ENCODE measurements at regions not wholly inside any gene's neighbourhood (a gene's known extent, or its start where the extent isn't known, plus 50 kb on each side); places are given as distances from the start of the nearest gene placed in this dataset.

- no peak overlapping the region for H3K27ac ChIP-seq
- H3K4me1 ChIP-seq = peaks cover 0 to 3% (median 0%) of the 10 kb centered on the region in 3 donors
- H3K4me3 ChIP-seq = no peak overlapping the region
- ATAC-seq (no peak), DNase-seq (no peak), FAIRE-seq (no peak)
- intact Hi-C loops (cut with DNase I) = no loop called here
- no peaks in the 10 kb centered on the region for H3K27me3 ChIP-seq
- H3K36me3 ChIP-seq = no peaks in the 10 kb centered on the region
- TF ChIP-seq, protein P1, sequence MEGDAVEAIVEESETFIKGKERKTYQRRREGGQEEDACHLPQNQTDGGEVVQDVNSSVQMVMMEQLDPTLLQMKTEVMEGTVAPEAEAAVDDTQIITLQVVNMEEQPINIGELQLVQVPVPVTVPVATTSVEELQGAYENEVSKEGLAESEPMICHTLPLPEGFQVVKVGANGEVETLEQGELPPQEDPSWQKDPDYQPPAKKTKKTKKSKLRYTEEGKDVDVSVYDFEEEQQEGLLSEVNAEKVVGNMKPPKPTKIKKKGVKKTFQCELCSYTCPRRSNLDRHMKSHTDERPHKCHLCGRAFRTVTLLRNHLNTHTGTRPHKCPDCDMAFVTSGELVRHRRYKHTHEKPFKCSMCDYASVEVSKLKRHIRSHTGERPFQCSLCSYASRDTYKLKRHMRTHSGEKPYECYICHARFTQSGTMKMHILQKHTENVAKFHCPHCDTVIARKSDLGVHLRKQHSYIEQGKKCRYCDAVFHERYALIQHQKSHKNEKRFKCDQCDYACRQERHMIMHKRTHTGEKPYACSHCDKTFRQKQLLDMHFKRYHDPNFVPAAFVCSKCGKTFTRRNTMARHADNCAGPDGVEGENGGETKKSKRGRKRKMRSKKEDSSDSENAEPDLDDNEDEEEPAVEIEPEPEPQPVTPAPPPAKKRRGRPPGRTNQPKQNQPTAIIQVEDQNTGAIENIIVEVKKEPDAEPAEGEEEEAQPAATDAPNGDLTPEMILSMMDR (IDR thresholded peaks at IDR 0.05) = no peak
- H3K9me3 ChIP-seq = no peaks in the 10 kb centered on the region
Measured at GRCh38 chr5:17930346-17930745, 296.1 kb downstream of the TAF11L14 start.

DNA sequence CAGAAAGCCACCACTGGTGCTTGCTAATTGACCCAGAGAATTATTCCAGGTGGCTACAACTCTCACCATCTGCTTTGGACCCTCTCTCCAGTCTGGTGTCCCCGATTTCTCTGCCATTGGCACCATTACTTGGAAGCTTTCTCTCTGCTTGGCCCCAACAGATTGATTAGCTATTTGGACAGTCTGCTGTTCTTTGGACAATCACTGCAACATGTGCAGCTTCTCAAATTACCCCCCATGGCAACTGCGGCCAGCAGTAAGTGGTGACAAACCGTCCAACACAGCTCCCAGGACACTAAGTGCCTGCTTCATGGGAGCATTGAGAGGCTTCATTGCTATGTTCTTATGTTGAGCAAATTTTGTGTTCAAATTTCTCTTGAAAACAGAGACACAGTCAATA, 309.8 kb downstream of the TAF11L14 start:
- TF ChIP-seq, protein P1 (IDR thresholded peaks at IDR 0.05) = no peak
- FAIRE-seq (no peak), ATAC-seq (no peak), DNase-seq (no peak)
- H3K27me3 ChIP-seq = no peaks in the 10 kb centered on the region
- H3K36me3 ChIP-seq = no peaks in the 10 kb centered on the region
- H3K27ac ChIP-seq = no peak overlapping the region
- no peak overlapping the region for H3K4me3 ChIP-seq
- 40 to 44% methylated on average over 3 of the region's 3 CpGs for WGBS, 2 donors
- H3K9me3 ChIP-seq = no peaks in the 10 kb centered on the region
- H3K4me1 ChIP-seq = no peaks in the 10 kb centered on the region
- intact Hi-C loops (cut with DNase I) = no loop called here

DNA sequence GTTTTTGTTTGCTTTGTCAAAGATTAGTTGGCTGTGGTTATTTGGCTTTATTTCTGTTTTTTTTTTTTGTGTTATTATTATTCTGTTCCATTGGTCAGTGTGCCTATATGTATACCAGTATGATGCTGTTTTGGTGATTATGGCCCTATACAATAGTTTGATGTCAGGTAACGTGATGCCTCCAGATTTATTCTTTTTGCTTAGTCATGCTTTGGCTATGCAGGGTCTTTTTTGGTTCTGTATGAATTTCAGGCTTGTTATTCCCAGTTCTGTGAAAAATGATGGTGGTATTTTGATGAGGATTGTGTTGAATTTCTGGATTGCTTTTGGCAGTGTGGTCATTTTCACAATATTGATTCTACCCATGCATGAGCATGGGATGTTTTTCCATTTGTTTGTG, 312.8 kb downstream of the TAF11L14 start:
- Histone ChIP-seq H3K4me3 (no peak overlapping the region), H3K9me3 (no peaks in the 10 kb centered on the region), H3K4me1 (no peaks in the 10 kb centered on the region), H3K36me3 (no peaks in the 10 kb centered on the region), H3K27me3 (no peaks in the 10 kb centered on the region), H3K27ac (no peak overlapping the region)
- intact Hi-C loops (cut with DNase I) = no loop called here
- whole genome bisulfite sequencing, 2 donors = 46 to 48% methylated on average over 1 of the region's 1 CpG
- FAIRE-seq (no peak), ATAC-seq (no peak), DNase-seq (no peak)
- TF ChIP-seq, protein P1 (IDR thresholded peaks at IDR 0.05) = no peak

- TF ChIP-seq, protein P1 (IDR thresholded peaks at IDR 0.05) = no peak
- FAIRE-seq (no peak), ATAC-seq (no peak), DNase-seq (no peak)
- Histone ChIP-seq H3K4me3 (no peak overlapping the region), H3K36me3 (no peaks in the 10 kb centered on the region), H3K4me1 (no peaks in the 10 kb centered on the region), H3K27me3 (no peaks in the 10 kb centered on the region), H3K9me3 (no peaks in the 10 kb centered on the region), H3K27ac (no peak overlapping the region)
- intact Hi-C loops (cut with DNase I) = no loop called here
- 54 to 59% methylated on average over 9 of the region's 9 CpGs for WGBS, 2 donors
Measured at GRCh38 chr5:17951392-17952169, 317.3 kb downstream of the TAF11L14 start.

GRCh38 chr5:17952231-17952630, 318.0 kb downstream of the TAF11L14 start:
- no peaks in the 10 kb centered on the region for H3K36me3 ChIP-seq
- H3K27ac ChIP-seq = no peak overlapping the region
- intact Hi-C loops (cut with DNase I) = no loop called here
- 51 to 62% methylated on average over 4 of the region's 4 CpGs for WGBS, 2 donors
- FAIRE-seq = no peak
- H3K27me3 ChIP-seq = no peaks in the 10 kb centered on the region
- no peak overlapping the region for H3K4me3 ChIP-seq
- no peaks in the 10 kb centered on the region for H3K4me1 ChIP-seq
- TF ChIP-seq, protein P1 (IDR thresholded peaks at IDR 0.05) = no peak
- ATAC-seq = no peak
- no peaks in the 10 kb centered on the region for H3K9me3 ChIP-seq
- no peak for DNase-seq
